ENCODE measurements at regions not wholly inside any gene's neighbourhood (a gene's known extent, or its start where the extent isn't known, plus 50 kb on each side); places are given as distances from the start of the nearest gene placed in this dataset.

DNA sequence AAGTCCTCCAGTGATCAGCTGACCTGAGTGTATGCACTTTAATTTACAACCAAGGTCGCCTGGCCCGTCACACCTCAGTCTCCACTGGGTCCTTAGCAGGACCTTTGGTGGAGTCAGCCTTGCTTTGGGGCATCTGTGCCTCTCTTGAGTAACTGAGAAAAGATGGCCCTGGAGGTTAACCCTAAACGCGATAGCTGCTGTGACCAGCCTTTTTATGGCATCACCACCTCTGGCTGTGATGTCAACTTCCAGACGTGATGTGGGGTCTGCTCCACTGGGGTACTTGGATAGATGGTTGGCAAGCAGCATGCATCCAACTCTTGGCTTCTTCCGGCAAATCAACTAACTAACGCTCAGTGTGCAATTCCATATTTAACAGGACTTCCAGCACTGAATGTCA, 122.8 kb upstream of the RTL1 start:
- TF ChIP-seq, protein P1, sequence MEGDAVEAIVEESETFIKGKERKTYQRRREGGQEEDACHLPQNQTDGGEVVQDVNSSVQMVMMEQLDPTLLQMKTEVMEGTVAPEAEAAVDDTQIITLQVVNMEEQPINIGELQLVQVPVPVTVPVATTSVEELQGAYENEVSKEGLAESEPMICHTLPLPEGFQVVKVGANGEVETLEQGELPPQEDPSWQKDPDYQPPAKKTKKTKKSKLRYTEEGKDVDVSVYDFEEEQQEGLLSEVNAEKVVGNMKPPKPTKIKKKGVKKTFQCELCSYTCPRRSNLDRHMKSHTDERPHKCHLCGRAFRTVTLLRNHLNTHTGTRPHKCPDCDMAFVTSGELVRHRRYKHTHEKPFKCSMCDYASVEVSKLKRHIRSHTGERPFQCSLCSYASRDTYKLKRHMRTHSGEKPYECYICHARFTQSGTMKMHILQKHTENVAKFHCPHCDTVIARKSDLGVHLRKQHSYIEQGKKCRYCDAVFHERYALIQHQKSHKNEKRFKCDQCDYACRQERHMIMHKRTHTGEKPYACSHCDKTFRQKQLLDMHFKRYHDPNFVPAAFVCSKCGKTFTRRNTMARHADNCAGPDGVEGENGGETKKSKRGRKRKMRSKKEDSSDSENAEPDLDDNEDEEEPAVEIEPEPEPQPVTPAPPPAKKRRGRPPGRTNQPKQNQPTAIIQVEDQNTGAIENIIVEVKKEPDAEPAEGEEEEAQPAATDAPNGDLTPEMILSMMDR (IDR thresholded peaks at IDR 0.05; ENCODE audit: insufficient read depth, low read length, poor library complexity, severe bottlenecking), result no peak
- TF ChIP-seq EZH2phosphoT487 (conservative IDR thresholded peaks at IDR 0.05; ENCODE audit: low read length), result no peak
